Osteoblast (primary cell): ENCODE measurements at regions not wholly inside any gene's neighbourhood (a gene's known extent, or its start where the extent isn't known, plus 50 kb on each side); places are given as distances from the start of the nearest gene placed in this dataset.

Experiments
- DNase-seq: peaks from one replicate; pipeline ENCODE4 v3.0.0; 2011; ENCODE audit warnings: low spot score, mixed read lengths; ENCODE audit not compliant: insufficient read length; ENCODE audit errors: missing footprints
- H2AFZ ChIP-seq: 2 replicates; pipeline ENCODE4 v1.6.0; 2011; ENCODE audit warnings: mild to moderate bottlenecking, low read length
- H3K27ac ChIP-seq: 2 replicates; pipeline ENCODE4 v1.5.1; 2011; ENCODE audit warnings: mild to moderate bottlenecking, low read depth, low read length, moderate library complexity
- H3K27me3 ChIP-seq: 2 replicates; pipeline ENCODE4 v1.6.0; 2012; ENCODE audit warnings: mild to moderate bottlenecking, control low read depth, inconsistent platforms, low read length, moderate library complexity; ENCODE audit not compliant: insufficient read depth
- H3K36me3 ChIP-seq: 2 replicates; pipeline ENCODE4 v1.5.1; 2011; ENCODE audit warnings: mild to moderate bottlenecking, low read length, control low read depth, moderate library complexity; ENCODE audit not compliant: insufficient read depth
- H3K4me1 ChIP-seq: 2 replicates; pipeline ENCODE4 v1.5.1; 2011; ENCODE audit warnings: mild to moderate bottlenecking, low read length, control low read depth, moderate library complexity; ENCODE audit not compliant: insufficient read depth
- H3K4me2 ChIP-seq: 2 replicates; pipeline ENCODE4 v1.6.0; 2011; ENCODE audit warnings: mild to moderate bottlenecking, low read length; ENCODE audit not compliant: insufficient read depth
- H3K4me3 ChIP-seq: fragments of 200-600 bp; sonication (generic); 3 replicates; pipeline ENCODE4 v1.5.1; 2012; ENCODE audit warnings: mild to moderate bottlenecking, low read length, inconsistent platforms; ENCODE audit not compliant: insufficient read depth
- H3K79me2 ChIP-seq: 2 replicates; pipeline ENCODE4 v1.6.0; 2012; ENCODE audit warnings: mild to moderate bottlenecking, low read length, control low read depth, inconsistent platforms; ENCODE audit not compliant: insufficient read depth
- H3K9me3 ChIP-seq: 2 replicates; pipeline ENCODE4 v1.5.1; 2011; ENCODE audit warnings: low read depth, low read length, control low read depth
- H4K20me1 ChIP-seq: 2 replicates; pipeline ENCODE4 v1.6.0; 2012; ENCODE audit warnings: mild to moderate bottlenecking, low read length, control low read depth; ENCODE audit not compliant: insufficient read depth
- TF ChIP-seq, protein P1 (sequence below): IDR thresholded peaks from 2 replicates; pipeline ENCODE4 v1.5.1; 2011; ENCODE audit warnings: mild to moderate bottlenecking, low read depth, low read length, moderate library complexity; ENCODE audit errors: extremely low read depth

- TF ChIP-seq, protein P1, sequence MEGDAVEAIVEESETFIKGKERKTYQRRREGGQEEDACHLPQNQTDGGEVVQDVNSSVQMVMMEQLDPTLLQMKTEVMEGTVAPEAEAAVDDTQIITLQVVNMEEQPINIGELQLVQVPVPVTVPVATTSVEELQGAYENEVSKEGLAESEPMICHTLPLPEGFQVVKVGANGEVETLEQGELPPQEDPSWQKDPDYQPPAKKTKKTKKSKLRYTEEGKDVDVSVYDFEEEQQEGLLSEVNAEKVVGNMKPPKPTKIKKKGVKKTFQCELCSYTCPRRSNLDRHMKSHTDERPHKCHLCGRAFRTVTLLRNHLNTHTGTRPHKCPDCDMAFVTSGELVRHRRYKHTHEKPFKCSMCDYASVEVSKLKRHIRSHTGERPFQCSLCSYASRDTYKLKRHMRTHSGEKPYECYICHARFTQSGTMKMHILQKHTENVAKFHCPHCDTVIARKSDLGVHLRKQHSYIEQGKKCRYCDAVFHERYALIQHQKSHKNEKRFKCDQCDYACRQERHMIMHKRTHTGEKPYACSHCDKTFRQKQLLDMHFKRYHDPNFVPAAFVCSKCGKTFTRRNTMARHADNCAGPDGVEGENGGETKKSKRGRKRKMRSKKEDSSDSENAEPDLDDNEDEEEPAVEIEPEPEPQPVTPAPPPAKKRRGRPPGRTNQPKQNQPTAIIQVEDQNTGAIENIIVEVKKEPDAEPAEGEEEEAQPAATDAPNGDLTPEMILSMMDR: no peak
- H3K27ac ChIP-seq: no peak overlapping the region
Observed at GRCh38 chr9:95634114-95634513, 117.3 kb upstream of the PTCH1 start.

GRCh38 chr9:95629585-95629984, 112.8 kb upstream of the PTCH1 start:
- TF ChIP-seq, protein P1: no peak
- H3K4me1 ChIP-seq: no peaks in the 10 kb centered on the region
- H3K4me3 ChIP-seq: no peak overlapping the region
- no peak overlapping the region for H3K27ac ChIP-seq
- H3K9me3 ChIP-seq: no peaks in the 10 kb centered on the region
- no peak for DNase-seq
- no peaks in the 10 kb centered on the region for H3K36me3 ChIP-seq
- H3K27me3 ChIP-seq: no peaks in the 10 kb centered on the region
- no peak overlapping the region for H2AFZ ChIP-seq
- no peak overlapping the region for H3K4me2 ChIP-seq
- H4K20me1 ChIP-seq: no peaks in the 10 kb centered on the region
- H3K79me2 ChIP-seq: no peaks in the 10 kb centered on the region

More at GRCh38 chr9:95634114-95634513, 117.3 kb upstream of the PTCH1 start:
- DNase-seq: no peak
- no peaks in the 10 kb centered on the region for H3K9me3 ChIP-seq
- H3K4me1 ChIP-seq: no peaks in the 10 kb centered on the region
- no peaks in the 10 kb centered on the region for H3K36me3 ChIP-seq
- H3K79me2 ChIP-seq: no peaks in the 10 kb centered on the region
- H2AFZ ChIP-seq: no peak overlapping the region
- no peak overlapping the region for H3K4me3 ChIP-seq
- H3K4me2 ChIP-seq: no peak overlapping the region
- no peaks in the 10 kb centered on the region for H4K20me1 ChIP-seq
- H3K27me3 ChIP-seq: no peaks in the 10 kb centered on the region

GRCh38 chr9:95627802-95628201, 111.0 kb upstream of the PTCH1 start:
- H2AFZ ChIP-seq: no peak overlapping the region
- no peaks in the 10 kb centered on the region for H3K27me3 ChIP-seq
- H3K4me1 ChIP-seq: no peaks in the 10 kb centered on the region
- no peak overlapping the region for H3K4me3 ChIP-seq
- TF ChIP-seq, protein P1: no peak
- H3K9me3 ChIP-seq: no peaks in the 10 kb centered on the region
- no peak overlapping the region for H3K27ac ChIP-seq
- no peaks in the 10 kb centered on the region for H3K36me3 ChIP-seq
- H4K20me1 ChIP-seq: no peaks in the 10 kb centered on the region
- no peak for DNase-seq
- no peak overlapping the region for H3K4me2 ChIP-seq
- no peaks in the 10 kb centered on the region for H3K79me2 ChIP-seq

- no peaks in the 10 kb centered on the region for H4K20me1 ChIP-seq
- no peaks in the 10 kb centered on the region for H3K36me3 ChIP-seq
- H3K4me2 ChIP-seq: no peak overlapping the region
- H3K27me3 ChIP-seq: no peaks in the 10 kb centered on the region
- DNase-seq: no peak
- TF ChIP-seq, protein P1: no peak
- H2AFZ ChIP-seq: no peak overlapping the region
- H3K79me2 ChIP-seq: no peaks in the 10 kb centered on the region
- H3K27ac ChIP-seq: no peak overlapping the region
- no peaks in the 10 kb centered on the region for H3K9me3 ChIP-seq
- H3K4me3 ChIP-seq: no peak overlapping the region
- H3K4me1 ChIP-seq: no peaks in the 10 kb centered on the region
Observed at GRCh38 chr9:95626885-95627558, 110.3 kb upstream of the PTCH1 start.
